IMR-90 (cell line): ENCODE measurements at regions not wholly inside any gene's neighbourhood (a gene's known extent, or its start where the extent isn't known, plus 50 kb on each side); places are given as distances from the start of the nearest gene placed in this dataset.

ENCODE experiments used
- ATAC-seq: fragments of 200-7000 bp; cut with Tn5 transposase; 2 replicates; pipeline ENCODE4 v1.9.1; 2020; ENCODE audit warnings: low read depth, mild to moderate bottlenecking, moderate library complexity
- BruUV-seq: library from RNA; stranded (reverse); fragments of 400-500 nt; replicated peaks from 2 replicates; lab custom pipeline; 2021; lab: Mats Ljungman, UMichigan
- CTCF ChIA-PET: fragments of 300-600 bp; formaldehyde crosslinking; extraction: SDS; loops from one replicate; lab custom pipeline; 2021; ENCODE audit warnings: antibody characterized with exemption; lab: Yijun Ruan, JAX
- POLR2A ChIA-PET: fragments of 300-600 bp; sonication (Branson Sonifier 250); formaldehyde crosslinking; loops from one replicate; lab custom pipeline; 2022; ENCODE audit warnings: antibody characterized with exemption; ENCODE audit not compliant: unreplicated experiment; lab: Charles Lee
- DNase-seq: peaks from one replicate; pipeline ENCODE4 v3.0.0; 2013
- H2AFZ ChIP-seq: replicated peaks from 2 replicates; pipeline ENCODE3; 2013; ENCODE audit warnings: low read length, mild to moderate bottlenecking; ENCODE audit not compliant: poor library complexity
- H2AK5ac ChIP-seq: 2 replicates; pipeline ENCODE4 v1.6.1; 2013; ENCODE audit warnings: low read depth, low read length, inconsistent platforms
- H2AK9ac ChIP-seq: replicated peaks from 2 replicates; pipeline ENCODE3; 2013; ENCODE audit warnings: mild to moderate bottlenecking, low read depth, low read length, moderate library complexity; ENCODE audit not compliant: poor library complexity
- H2BK120ac ChIP-seq: 2 replicates; pipeline ENCODE4 v1.6.1; 2013; ENCODE audit warnings: low read depth, low read length, inconsistent platforms
- H2BK15ac ChIP-seq: 3 replicates; pipeline ENCODE4 v1.6.1; 2013; ENCODE audit warnings: low read depth, low read length, inconsistent platforms
- H2BK20ac ChIP-seq: 2 replicates; pipeline ENCODE4 v1.6.1; 2013; ENCODE audit warnings: low read depth, mild to moderate bottlenecking, inconsistent platforms, low read length, moderate library complexity
- H2BK5ac ChIP-seq: 2 replicates; pipeline ENCODE4 v1.6.1; 2013; ENCODE audit warnings: mild to moderate bottlenecking, low read depth, low read length, inconsistent platforms; ENCODE audit not compliant: poor library complexity, severe bottlenecking
- H3K14ac ChIP-seq: replicated peaks from 2 replicates; pipeline ENCODE4 v1.6.1; 2013; ENCODE audit warnings: low read depth, low read length, inconsistent platforms
- H3K18ac ChIP-seq: 2 replicates; pipeline ENCODE4 v1.6.1; 2013; ENCODE audit warnings: low read depth, low read length, control low read depth
- H3K23ac ChIP-seq: 2 replicates; pipeline ENCODE4 v1.6.1; 2013; ENCODE audit warnings: low read depth, low read length, inconsistent platforms
- H3K27ac ChIP-seq: 2 replicates; pipeline ENCODE4 v1.5.1; 2013; ENCODE audit warnings: mild to moderate bottlenecking, control low read depth, low read length; ENCODE audit not compliant: insufficient read depth
- H3K27me3 ChIP-seq: 2 replicates; pipeline ENCODE4 v1.6.1; 2013; ENCODE audit warnings: low read length; ENCODE audit not compliant: control insufficient read depth, insufficient read depth
- H3K36me3 ChIP-seq: 2 replicates; pipeline ENCODE4 v1.6.1; 2013; ENCODE audit warnings: low read length, mixed read lengths; ENCODE audit not compliant: control insufficient read depth, insufficient read depth
- H3K4ac ChIP-seq: 2 replicates; pipeline ENCODE4 v1.6.1; 2013; ENCODE audit warnings: low read depth, low read length, inconsistent platforms
- H3K4me1 ChIP-seq: 2 replicates; pipeline ENCODE4 v1.6.1; 2013; ENCODE audit warnings: low read length, mixed read lengths; ENCODE audit not compliant: control insufficient read depth, insufficient read depth
- H3K4me2 ChIP-seq: 2 replicates; pipeline ENCODE4 v1.6.1; 2013; ENCODE audit warnings: low read depth, mild to moderate bottlenecking, control low read depth, low read length, moderate library complexity
- H3K4me3 ChIP-seq: 2 replicates; pipeline ENCODE4 v1.5.1; 2013; ENCODE audit warnings: low read depth, mild to moderate bottlenecking, control low read depth, low read length, moderate library complexity; ENCODE audit not compliant: insufficient read depth
- H3K56ac ChIP-seq: 2 replicates; pipeline ENCODE4 v1.6.1; 2013; ENCODE audit warnings: low read length, inconsistent platforms; ENCODE audit not compliant: insufficient read depth; ENCODE audit errors: extremely low read depth
- H3K79me1 ChIP-seq, 2 experiments: 2 replicates each; pipeline ENCODE4 v1.6.1; 2013; ENCODE audit warnings: low read length in 2 of 2, inconsistent platforms in 1 of 2, low read depth in 1 of 2
- H3K9ac ChIP-seq: 2 replicates; pipeline ENCODE4 v1.6.1; 2013; ENCODE audit warnings: low read depth, low read length, control low read depth
- H3K9me1 ChIP-seq: 2 replicates; pipeline ENCODE4 v1.6.1; 2013; ENCODE audit warnings: low read length, inconsistent platforms; ENCODE audit not compliant: insufficient read depth
- H3K9me3 ChIP-seq: 2 replicates; pipeline ENCODE4 v1.6.1; 2013; ENCODE audit warnings: low read length; ENCODE audit not compliant: control insufficient read depth, insufficient read depth
- H4K20me1 ChIP-seq: 2 replicates; pipeline ENCODE4 v1.6.1; 2013; ENCODE audit warnings: low read length, inconsistent platforms; ENCODE audit not compliant: insufficient read depth
- H4K5ac ChIP-seq: 2 replicates; pipeline ENCODE4 v1.6.1; 2013; ENCODE audit warnings: mild to moderate bottlenecking, low read depth, low read length, control low read depth
- H4K8ac ChIP-seq, 2 experiments: 2 replicates each; pipeline ENCODE4 v1.6.1; 2013; ENCODE audit warnings: low read depth in 2 of 2, low read length in 2 of 2, control low read depth in 1 of 2, inconsistent platforms in 1 of 2
- H4K91ac ChIP-seq: 2 replicates; pipeline ENCODE4 v1.6.1; 2013; ENCODE audit warnings: low read depth, low read length, inconsistent platforms; ENCODE audit not compliant: insufficient read depth
- CEBPB ChIP-seq: IDR thresholded peaks from 2 replicates; pipeline ENCODE4 v1.6.1; 2012; ENCODE audit warnings: low read depth, low read length, improper control_type of control experiment
- FOS ChIP-seq: fragments of 150-350 bp; IDR thresholded peaks from 2 replicates; pipeline ENCODE4 v1.6.1; 2016; ENCODE audit warnings: low read depth, low read length
- RCOR1 ChIP-seq: IDR thresholded peaks from 2 replicates; pipeline ENCODE4 v1.6.1; 2012; ENCODE audit warnings: mild to moderate bottlenecking, low read length, improper control_type of control experiment; ENCODE audit not compliant: insufficient replicate concordance
- SMC3 ChIP-seq: fragments of 150-350 bp; IDR thresholded peaks from 2 replicates; pipeline ENCODE4 v1.6.1; 2016; ENCODE audit warnings: low read depth, mild to moderate bottlenecking, antibody characterized with exemption, low read length, moderate library complexity
- WGBS, 2 experiments: methylation state at CpG; one replicate each; pipeline versions ENCODE4 v1.1.5 to v1.1.7; 2013; ENCODE audit warnings: missing lambda C conversion rate in 2 of 2; ENCODE audit not compliant: insufficient read length in 1 of 2; ENCODE audit errors: extremely low coverage in 2 of 2; 5-methylcytosine and 5-hydroxymethylcytosine counted together
- dilution Hi-C: fragments of 300-500 bp; cut with HindIII; formaldehyde crosslinking; loops from one replicate; pipeline ENCODE4 v1.14.3; 2018; ENCODE audit warnings: low sequenced_read_pairs; ENCODE audit not compliant: unreplicated experiment
- in situ Hi-C: fragments of 300-500 bp; cut with MboI; formaldehyde crosslinking; loops from 3 replicates; pipeline ENCODE4 v1.14.3; 2019; ENCODE audit warnings: low sequenced_read_pairs, inconsistent platforms, mixed read lengths
- intact Hi-C: fragments of 100-400 bp; cut with micrococcal nuclease; formaldehyde crosslinking; loops from 2 replicates; pipeline ENCODE4 v1.10.0; 2022
- TF ChIP-seq, protein P1 (sequence below): fragments of 150-350 bp; IDR thresholded peaks from 2 replicates; pipeline ENCODE4 v1.6.1; 2017; ENCODE audit warnings: mild to moderate bottlenecking, antibody characterized with exemption, low read length, low read depth

DNA sequence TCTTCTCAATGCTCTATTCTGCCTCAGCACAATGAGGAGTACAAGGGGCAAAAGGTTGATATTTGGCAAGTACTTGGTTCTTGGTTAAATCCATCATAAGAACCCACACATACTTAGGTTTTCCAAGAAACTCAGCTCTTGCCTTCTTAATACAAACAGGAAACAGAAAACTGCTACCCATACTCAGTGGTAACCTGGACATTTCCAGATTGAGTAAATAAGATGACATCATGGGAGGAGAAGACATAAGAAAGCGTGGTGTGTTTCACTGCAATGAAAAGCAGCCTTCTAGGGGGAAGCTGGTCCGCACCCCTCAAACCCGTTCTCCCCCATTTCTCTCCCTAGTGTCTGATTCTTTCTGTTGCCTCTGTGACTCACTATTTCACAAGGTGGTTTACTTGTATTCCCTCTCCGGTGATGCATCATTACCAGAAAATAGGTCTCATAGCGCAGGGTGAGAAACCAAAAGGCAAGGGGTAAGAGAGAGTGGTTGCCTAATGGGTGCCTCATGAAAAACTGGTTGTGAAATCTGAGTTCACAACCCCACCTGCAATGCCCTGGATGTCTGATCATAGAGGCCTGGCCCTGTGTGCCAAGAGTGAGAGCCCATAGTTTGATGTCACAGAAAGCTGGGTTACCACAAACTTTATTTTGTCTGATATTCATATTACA is 326.5 kb upstream of the TBX3 start:
- Histone ChIP-seq H3K4me2 (no peak overlapping the region), H4K91ac (no peak overlapping the region), H2BK5ac (no peak overlapping the region), H3K4ac (no peak overlapping the region), H2AFZ (no peak overlapping the region), H3K4me3 (no peak overlapping the region), H2AK5ac (no peak overlapping the region), H3K9me1 (no peaks in the 10 kb centered on the region), H3K9me3 (no peaks in the 10 kb centered on the region; the same call in 1 of the 2 replicates), H3K36me3 (no peaks in the 10 kb centered on the region), H4K8ac (no peak overlapping the region), H3K14ac (no peak overlapping the region), H2BK15ac (no peak overlapping the region), H2BK120ac (no peak overlapping the region), H2AK9ac (no peak overlapping the region), H2BK20ac (no peak overlapping the region), H3K27ac (no peak overlapping the region), H3K4me1 (no peaks in the 10 kb centered on the region), H4K20me1 (no peaks in the 10 kb centered on the region), H3K18ac (no peak overlapping the region), H4K5ac (no peak overlapping the region), H3K79me1 (no peaks in the 10 kb centered on the region), H3K27me3 (peaks cover 2% of the 10 kb centered on the region; the same call in 1 of the 2 replicates), H3K56ac (no peak overlapping the region), H3K23ac (no peak overlapping the region), H3K9ac (no peak overlapping the region)
- ChIA-PET CTCF (no interaction called here), POLR2A (no interaction called here)
- in situ Hi-C loops, result no loop called here
- no peak for ATAC-seq
- intact Hi-C loops, result no loop called here
- TF ChIP-seq RCOR1 (no peak), SMC3 (no peak), FOS (no peak), CEBPB (peak; percentile 48)
- TF ChIP-seq, protein P1, sequence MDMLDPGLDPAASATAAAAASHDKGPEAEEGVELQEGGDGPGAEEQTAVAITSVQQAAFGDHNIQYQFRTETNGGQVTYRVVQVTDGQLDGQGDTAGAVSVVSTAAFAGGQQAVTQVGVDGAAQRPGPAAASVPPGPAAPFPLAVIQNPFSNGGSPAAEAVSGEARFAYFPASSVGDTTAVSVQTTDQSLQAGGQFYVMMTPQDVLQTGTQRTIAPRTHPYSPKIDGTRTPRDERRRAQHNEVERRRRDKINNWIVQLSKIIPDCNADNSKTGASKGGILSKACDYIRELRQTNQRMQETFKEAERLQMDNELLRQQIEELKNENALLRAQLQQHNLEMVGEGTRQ, result no peak
- DNase-seq, result peak; percentile 33
- BruUV-seq, result no TSS peak
- dilution Hi-C loops, result no loop called here
- no CpG with 5 or more reads among the region's 5 CpGs for WGBS, 2 experiments
